Pons (tissue), 1 donor: ENCODE measurements at regions not wholly inside any gene's neighbourhood (a gene's known extent, or its start where the extent isn't known, plus 50 kb on each side); places are given as distances from the start of the nearest gene placed in this dataset.

Experiments used
- DNase-seq: peaks from one replicate; pipeline ENCODE4 v3.0.0-alpha.2; 2016; ENCODE audit warnings: low spot score

GRCh38 chr13:69423844-69424243, 683.8 kb upstream of the ATXN8OS start:
- no peak for DNase-seq

GRCh38 chr13:69418319-69418718, 689.3 kb upstream of the ATXN8OS start:
- no peak for DNase-seq

GRCh38 chr13:69410761-69411160, 696.9 kb upstream of the ATXN8OS start:
- no peak for DNase-seq

GRCh38 chr13:69391756-69392155, 715.9 kb upstream of the ATXN8OS start:
- DNase-seq: no peak

GRCh38 chr13:69389899-69390298, 717.7 kb upstream of the ATXN8OS start:
- no peak for DNase-seq

- no peak for DNase-seq
Observed at GRCh38 chr13:69373747-69374425, 733.7 kb upstream of the ATXN8OS start.

GRCh38 chr13:69363360-69363759, 744.3 kb upstream of the ATXN8OS start:
- no peak for DNase-seq

- DNase-seq: no peak
Observed at GRCh38 chr13:69331245-69331644, 776.4 kb upstream of the ATXN8OS start.

- DNase-seq: peak; percentile 28
Observed at GRCh38 chr13:69324090-69324886, 783.3 kb upstream of the ATXN8OS start.

- DNase-seq: no peak
Observed at GRCh38 chr13:69319656-69320055, 788.0 kb upstream of the ATXN8OS start.

GRCh38 chr13:69315039-69315438, 792.6 kb upstream of the ATXN8OS start:
- no peak for DNase-seq

GRCh38 chr13:69306766-69307165, 800.9 kb upstream of the ATXN8OS start:
- DNase-seq: no peak

GRCh38 chr13:69300131-69300530, 807.5 kb upstream of the ATXN8OS start:
- DNase-seq: no peak

- no peak for DNase-seq
Observed at GRCh38 chr13:69296130-69296529, 811.5 kb upstream of the ATXN8OS start.

- DNase-seq: no peak
Observed at GRCh38 chr13:69292789-69293425, 814.7 kb upstream of the ATXN8OS start.

GRCh38 chr13:69291292-69291906, 816.2 kb upstream of the ATXN8OS start:
- no peak for DNase-seq

- no peak for DNase-seq
Observed at GRCh38 chr13:69288026-69288425, 819.6 kb upstream of the ATXN8OS start.

- DNase-seq: no peak
Observed at GRCh38 chr13:69287050-69287698, 820.5 kb upstream of the ATXN8OS start.

- no peak for DNase-seq
Observed at GRCh38 chr13:69283837-69284236, 823.8 kb upstream of the ATXN8OS start.

- DNase-seq: no peak
Observed at GRCh38 chr13:69283301-69283700, 824.3 kb upstream of the ATXN8OS start.

GRCh38 chr13:69280399-69280798, 827.2 kb upstream of the ATXN8OS start:
- no peak for DNase-seq

- DNase-seq: no peak
Observed at GRCh38 chr13:69279213-69279612, 828.4 kb upstream of the ATXN8OS start.
